Neural progenitor cell (in vitro differentiated cells): ENCODE measurements at regions not wholly inside any gene's neighbourhood (a gene's known extent, or its start where the extent isn't known, plus 50 kb on each side); places are given as distances from the start of the nearest gene placed in this dataset.

ENCODE experiments used
- CTCF ChIP-seq: fragments of 200-600 bp; sonication (generic); IDR thresholded peaks from 2 replicates; pipeline ENCODE4 v1.5.1; 2017; ENCODE audit warnings: antibody characterized with exemption, mild to moderate bottlenecking
- EZH2 ChIP-seq: fragments of 200-600 bp; sonication (generic); IDR thresholded peaks from 2 replicates; pipeline ENCODE4 v1.6.1; 2017; ENCODE audit warnings: antibody characterized with exemption, mild to moderate bottlenecking, moderate library complexity
- EZH2phosphoT487 ChIP-seq: fragments of 200-600 bp; sonication (generic); IDR thresholded peaks from 2 replicates; pipeline ENCODE4 v1.6.1; 2017; ENCODE audit warnings: antibody characterized with exemption

DNA sequence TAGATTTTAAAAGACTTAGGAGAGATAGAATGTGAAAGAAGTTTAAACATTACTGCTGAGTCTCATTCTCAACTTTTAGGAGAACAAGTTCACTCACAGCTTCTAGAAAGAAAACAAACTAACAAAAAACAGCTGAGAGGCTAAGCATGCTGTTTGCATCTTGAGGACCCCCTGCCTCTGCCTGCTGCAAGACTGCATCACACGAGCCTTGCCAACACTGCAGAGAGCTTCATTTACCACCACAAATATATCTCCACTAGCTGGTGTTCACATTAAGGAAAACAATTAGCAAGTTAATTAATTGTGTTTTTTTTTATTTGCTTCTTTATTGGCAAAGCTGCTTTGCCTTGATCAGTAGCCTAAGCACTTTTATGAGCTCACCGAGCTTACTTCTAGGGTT, 336.6 kb upstream of the KIAA1217 start:
- TF ChIP-seq CTCF (no peak), EZH2 (no peak), EZH2phosphoT487 (no peak)
